H9 (cell line): ENCODE measurements at regions not wholly inside any gene's neighbourhood (a gene's known extent, or its start where the extent isn't known, plus 50 kb on each side); places are given as distances from the start of the nearest gene placed in this dataset.

Source experiments
- DNase-seq: peaks from one replicate; pipeline ENCODE4 v3.0.0-alpha.2; 2017
- H2AFZ ChIP-seq: one replicate; pipeline ENCODE4 v1.6.1; 2013; ENCODE audit warnings: mild to moderate bottlenecking, low read length, control low read depth, moderate library complexity
- H2AK5ac ChIP-seq: 2 replicates; pipeline ENCODE4 v1.6.1; 2013; ENCODE audit warnings: low read length, control low read depth, mixed read lengths; ENCODE audit not compliant: insufficient read length
- H2BK120ac ChIP-seq: one replicate; pipeline ENCODE4 v1.6.1; 2013; ENCODE audit warnings: low read depth, mild to moderate bottlenecking, low read length, control low read depth, inconsistent platforms; ENCODE audit not compliant: poor library complexity, severe bottlenecking
- H2BK12ac ChIP-seq: 2 replicates; pipeline ENCODE4 v1.6.1; 2013; ENCODE audit warnings: low read length, control low read depth, mixed read lengths, low read depth; ENCODE audit not compliant: insufficient read length
- H2BK15ac ChIP-seq: 2 replicates; pipeline ENCODE4 v1.6.1; 2013; ENCODE audit warnings: low read depth, low read length, control low read depth
- H2BK20ac ChIP-seq: one replicate; pipeline ENCODE4 v1.6.1; 2013; ENCODE audit warnings: low read depth, mild to moderate bottlenecking, low read length, control low read depth, inconsistent platforms; ENCODE audit not compliant: poor library complexity, severe bottlenecking
- H2BK5ac ChIP-seq: 2 replicates; pipeline ENCODE4 v1.6.1; 2013; ENCODE audit warnings: low read length, control low read depth, mixed read lengths; ENCODE audit not compliant: insufficient read length
- H3K14ac ChIP-seq: 2 replicates; pipeline ENCODE4 v1.6.1; 2013; ENCODE audit warnings: low read length, control low read depth; ENCODE audit not compliant: insufficient read depth
- H3K18ac ChIP-seq: 2 replicates; pipeline ENCODE4 v1.6.1; 2013; ENCODE audit warnings: low read depth, mild to moderate bottlenecking, mixed read lengths, low read length, control low read depth; ENCODE audit not compliant: insufficient read length
- H3K23ac ChIP-seq: 2 replicates; pipeline ENCODE4 v1.6.1; 2013; ENCODE audit warnings: low read length, control low read depth, mixed read lengths, low read depth; ENCODE audit not compliant: insufficient read length
- H3K23me2 ChIP-seq: 2 replicates; pipeline ENCODE4 v1.6.1; 2013; ENCODE audit warnings: low read depth, mild to moderate bottlenecking, mixed read lengths, low read length, control low read depth; ENCODE audit not compliant: insufficient read length, poor library complexity, severe bottlenecking
- H3K27ac ChIP-seq: 2 replicates; pipeline ENCODE4 v1.5.1; 2013; ENCODE audit warnings: low read length, control low read depth, mixed read lengths, low read depth; ENCODE audit not compliant: insufficient read length
- H3K27me3 ChIP-seq: 2 replicates; pipeline ENCODE4 v1.6.1; 2013; ENCODE audit warnings: low read length, control low read depth, inconsistent platforms; ENCODE audit not compliant: insufficient read depth
- H3K4ac ChIP-seq: 2 replicates; pipeline ENCODE4 v1.6.1; 2013; ENCODE audit warnings: low read depth, mild to moderate bottlenecking, control low read depth, inconsistent platforms, low read length, moderate library complexity
- H3K4me1 ChIP-seq: 2 replicates; pipeline ENCODE4 v1.6.1; 2013; ENCODE audit warnings: low read length, control low read depth, inconsistent platforms; ENCODE audit not compliant: insufficient read depth
- H3K4me2 ChIP-seq: 2 replicates; pipeline ENCODE4 v1.6.1; 2013; ENCODE audit warnings: low read length, control low read depth, mixed read lengths; ENCODE audit not compliant: insufficient read length, insufficient read depth
- H3K56ac ChIP-seq: 2 replicates; pipeline ENCODE4 v1.6.1; 2013; ENCODE audit warnings: low read depth, mild to moderate bottlenecking, mixed read lengths, low read length, control low read depth; ENCODE audit not compliant: insufficient read length
- H3K79me1 ChIP-seq: 2 replicates; pipeline ENCODE4 v1.6.1; 2013; ENCODE audit warnings: low read depth, mild to moderate bottlenecking, moderate library complexity, low read length, control low read depth, inconsistent platforms; ENCODE audit not compliant: insufficient read depth, poor library complexity, severe bottlenecking
- H3K79me2 ChIP-seq: 2 replicates; pipeline ENCODE4 v1.6.1; 2013; ENCODE audit warnings: low read length, control low read depth, inconsistent platforms; ENCODE audit not compliant: insufficient read depth
- H3K9ac ChIP-seq: 2 replicates; pipeline ENCODE4 v1.6.1; 2013; ENCODE audit warnings: low read length, control low read depth, mixed read lengths; ENCODE audit not compliant: insufficient read length; ENCODE audit errors: extremely low read depth
- H3K9me3 ChIP-seq: one replicate; pipeline ENCODE4 v1.6.1; 2013; ENCODE audit warnings: low read depth, low read length, inconsistent platforms; ENCODE audit not compliant: control insufficient read depth
- H3T11ph ChIP-seq: one replicate; pipeline ENCODE4 v1.6.1; 2013; ENCODE audit warnings: mild to moderate bottlenecking, low read length, control low read depth, inconsistent platforms
- H4K20me1 ChIP-seq: one replicate; pipeline ENCODE4 v1.6.1; 2013; ENCODE audit not compliant: control insufficient read depth, insufficient read length, insufficient read depth
- H4K5ac ChIP-seq: 2 replicates; pipeline ENCODE4 v1.6.1; 2013; ENCODE audit warnings: low read depth, mild to moderate bottlenecking, mixed read lengths, low read length, control low read depth; ENCODE audit not compliant: insufficient read length
- H4K8ac ChIP-seq: replicated peaks from 2 replicates; pipeline ENCODE4 v1.6.1; 2013; ENCODE audit warnings: low read length, control low read depth, mixed read lengths, low read depth; ENCODE audit not compliant: insufficient read length
- H4K91ac ChIP-seq: 2 replicates; pipeline ENCODE4 v1.6.1; 2013; ENCODE audit warnings: low read depth, mild to moderate bottlenecking, moderate library complexity, mixed read lengths, low read length, control low read depth; ENCODE audit not compliant: insufficient read length
- H3K27ac Mint-ChIP-seq, 3 experiments: 2 replicates in 2 of 3; 3 replicates in 1 of 3; pipeline ENCODE4 v1.8.0; 2020 to 2021; ENCODE audit warnings: mixed read lengths in 3 of 3, mild to moderate bottlenecking in 1 of 3, moderate library complexity in 1 of 3
- H3K27me3 Mint-ChIP-seq: 2 replicates; pipeline ENCODE4 v1.8.0; 2021; ENCODE audit warnings: low read depth, mild to moderate bottlenecking, moderate library complexity, mixed read lengths
- H3K36me3 Mint-ChIP-seq, 3 experiments: 2 replicates in 2 of 3; 3 replicates in 1 of 3; pipeline ENCODE4 v1.8.0; 2020 to 2021; ENCODE audit warnings: low read depth in 3 of 3, mixed read lengths in 3 of 3; ENCODE audit not compliant: insufficient read depth in 1 of 3
- H3K4me1 Mint-ChIP-seq, 2 experiments: 2 replicates each; pipeline ENCODE4 v1.8.0; 2020; ENCODE audit warnings: mixed read lengths in 2 of 2
- H3K4me3 Mint-ChIP-seq, 2 experiments: 2 replicates in 1 of 2; 3 replicates in 1 of 2; pipeline ENCODE4 v1.8.0; 2020 to 2021; ENCODE audit warnings: mild to moderate bottlenecking in 2 of 2, mixed read lengths in 2 of 2, moderate library complexity in 1 of 2
- H3K9me3 Mint-ChIP-seq, 2 experiments: 2 replicates in 1 of 2; 3 replicates in 1 of 2; pipeline ENCODE4 v1.8.0; 2020; ENCODE audit warnings: mild to moderate bottlenecking in 2 of 2, mixed read lengths in 2 of 2, moderate library complexity in 1 of 2
- WGBS: extraction: QIAGEN DNeasy Blood & Tissue Kit; methylation state at CpG from one replicate; pipeline ENCODE4 v1.1.7; 2013; ENCODE audit warnings: missing lambda C conversion rate, low lambda C conversion rate, mixed read lengths; ENCODE audit not compliant: insufficient read length; ENCODE audit errors: extremely low coverage; 5-methylcytosine and 5-hydroxymethylcytosine counted together
- TF ChIP-seq, protein P1 (sequence below): fragments of 200-600 bp; sonication (generic); conservative IDR thresholded peaks from 3 replicates; pipeline ENCODE4 v1.8.0; 2021; ENCODE audit warnings: antibody characterized with exemption, mild to moderate bottlenecking

DNA sequence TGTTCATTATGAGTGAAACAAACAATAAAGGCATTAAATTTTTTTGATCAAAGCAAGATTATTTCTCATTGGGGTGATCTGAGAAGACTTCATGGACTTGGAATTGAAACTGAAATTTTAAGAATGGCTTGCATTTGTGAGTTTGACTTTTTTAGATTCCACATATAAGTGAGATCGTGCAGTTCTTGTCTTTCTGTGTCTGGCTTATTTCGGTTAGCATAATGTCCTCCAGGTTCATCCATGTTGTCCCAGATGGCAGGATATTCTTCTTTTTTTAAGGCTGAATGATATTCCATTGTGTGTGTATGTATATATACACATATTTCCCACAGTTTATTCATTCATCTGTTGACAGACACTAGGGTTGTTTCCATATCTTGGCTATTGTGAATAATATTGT is 716.5 kb downstream of the PRELID2 start:
- Histone ChIP-seq H2AK5ac (no peak overlapping the region), H3K9ac (no peak overlapping the region), H3K4me2 (no peak overlapping the region), H3K23ac (no peak overlapping the region), H2BK120ac (no peak overlapping the region), H2BK20ac (no peak overlapping the region), H4K20me1 (no peaks in the 10 kb centered on the region), H2BK15ac (no peak overlapping the region), H3K79me2 (no peaks in the 10 kb centered on the region), H4K91ac (no peak overlapping the region), H3K4me1 (no peaks in the 10 kb centered on the region), H3K27me3 (no peaks in the 10 kb centered on the region), H2BK12ac (no peak overlapping the region), H3K79me1 (no peaks in the 10 kb centered on the region), H3K27ac (no peak overlapping the region), H3T11ph (no peak overlapping the region), H3K4ac (no peak overlapping the region), H4K8ac (no peak overlapping the region), H2BK5ac (no peak overlapping the region), H4K5ac (no peak overlapping the region), H3K14ac (no peak overlapping the region), H3K18ac (no peak overlapping the region), H3K56ac (no peak overlapping the region), H3K9me3 (no peaks in the 10 kb centered on the region), H2AFZ (no peak overlapping the region), H3K23me2 (no peaks in the 10 kb centered on the region)
- Mint-ChIP-seq H3K27ac (no peak overlapping the region), H3K36me3 (no peaks in the 10 kb centered on the region; a peak in 1 of 7 replicates), H3K4me1 (peaks cover 0 to under 1% of the 10 kb centered on the region in 2 experiments; a peak in 1 of 4 replicates), H3K4me3 (no peak overlapping the region), H3K27me3 (no peaks in the 10 kb centered on the region), H3K9me3 (no peaks in the 10 kb centered on the region; a peak in 1 of 5 replicates)
- DNase-seq, result no peak
- TF ChIP-seq, protein P1, sequence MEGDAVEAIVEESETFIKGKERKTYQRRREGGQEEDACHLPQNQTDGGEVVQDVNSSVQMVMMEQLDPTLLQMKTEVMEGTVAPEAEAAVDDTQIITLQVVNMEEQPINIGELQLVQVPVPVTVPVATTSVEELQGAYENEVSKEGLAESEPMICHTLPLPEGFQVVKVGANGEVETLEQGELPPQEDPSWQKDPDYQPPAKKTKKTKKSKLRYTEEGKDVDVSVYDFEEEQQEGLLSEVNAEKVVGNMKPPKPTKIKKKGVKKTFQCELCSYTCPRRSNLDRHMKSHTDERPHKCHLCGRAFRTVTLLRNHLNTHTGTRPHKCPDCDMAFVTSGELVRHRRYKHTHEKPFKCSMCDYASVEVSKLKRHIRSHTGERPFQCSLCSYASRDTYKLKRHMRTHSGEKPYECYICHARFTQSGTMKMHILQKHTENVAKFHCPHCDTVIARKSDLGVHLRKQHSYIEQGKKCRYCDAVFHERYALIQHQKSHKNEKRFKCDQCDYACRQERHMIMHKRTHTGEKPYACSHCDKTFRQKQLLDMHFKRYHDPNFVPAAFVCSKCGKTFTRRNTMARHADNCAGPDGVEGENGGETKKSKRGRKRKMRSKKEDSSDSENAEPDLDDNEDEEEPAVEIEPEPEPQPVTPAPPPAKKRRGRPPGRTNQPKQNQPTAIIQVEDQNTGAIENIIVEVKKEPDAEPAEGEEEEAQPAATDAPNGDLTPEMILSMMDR, result no peak
- no CpG with 5 or more reads among the region's 2 CpGs for WGBS
